ENCODE measurements at regions not wholly inside any gene's neighbourhood (a gene's known extent, or its start where the extent isn't known, plus 50 kb on each side); places are given as distances from the start of the nearest gene placed in this dataset.
"Not testable (repeated sequence)": the region's sequence is repeated elsewhere in the genome, so short reads cannot be mapped to it uniquely, and the experiment has no call there.

DNA sequence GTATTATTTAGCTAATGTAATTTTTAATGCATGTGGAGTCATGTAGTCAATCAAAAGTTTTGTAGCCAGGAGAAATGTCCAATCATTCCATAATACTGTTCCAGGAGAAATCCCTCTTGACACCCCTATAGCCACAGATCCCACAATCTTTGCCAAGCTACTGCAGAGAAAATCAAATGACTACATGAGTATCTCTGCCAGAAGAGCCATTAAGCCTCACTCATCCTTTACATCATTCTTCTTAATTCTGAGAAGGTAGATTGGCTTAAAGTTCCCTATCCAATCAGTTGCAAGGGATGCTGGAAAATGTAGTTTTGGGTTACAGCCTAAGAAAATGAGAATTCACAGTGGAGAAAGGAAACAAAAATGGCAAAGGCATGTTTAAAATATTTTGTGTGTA lies 502.1 kb downstream of the ZBBX start:
- H3K36me3 ChIP-seq = no peaks in the 10 kb centered on the region
- H3K27me3 ChIP-seq = no peaks in the 10 kb centered on the region
- no peak overlapping the region for H3K4me3 ChIP-seq
- TF ChIP-seq, protein P1, sequence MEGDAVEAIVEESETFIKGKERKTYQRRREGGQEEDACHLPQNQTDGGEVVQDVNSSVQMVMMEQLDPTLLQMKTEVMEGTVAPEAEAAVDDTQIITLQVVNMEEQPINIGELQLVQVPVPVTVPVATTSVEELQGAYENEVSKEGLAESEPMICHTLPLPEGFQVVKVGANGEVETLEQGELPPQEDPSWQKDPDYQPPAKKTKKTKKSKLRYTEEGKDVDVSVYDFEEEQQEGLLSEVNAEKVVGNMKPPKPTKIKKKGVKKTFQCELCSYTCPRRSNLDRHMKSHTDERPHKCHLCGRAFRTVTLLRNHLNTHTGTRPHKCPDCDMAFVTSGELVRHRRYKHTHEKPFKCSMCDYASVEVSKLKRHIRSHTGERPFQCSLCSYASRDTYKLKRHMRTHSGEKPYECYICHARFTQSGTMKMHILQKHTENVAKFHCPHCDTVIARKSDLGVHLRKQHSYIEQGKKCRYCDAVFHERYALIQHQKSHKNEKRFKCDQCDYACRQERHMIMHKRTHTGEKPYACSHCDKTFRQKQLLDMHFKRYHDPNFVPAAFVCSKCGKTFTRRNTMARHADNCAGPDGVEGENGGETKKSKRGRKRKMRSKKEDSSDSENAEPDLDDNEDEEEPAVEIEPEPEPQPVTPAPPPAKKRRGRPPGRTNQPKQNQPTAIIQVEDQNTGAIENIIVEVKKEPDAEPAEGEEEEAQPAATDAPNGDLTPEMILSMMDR (IDR thresholded peaks at IDR 0.05) = no peak
- TF ChIP-seq POLR2A (IDR thresholded peaks at IDR 0.05) (no peak), POLR2AphosphoS5 (IDR thresholded peaks at IDR 0.05; ENCODE audit: insufficient read depth in 1 of 2, low read depth in 1 of 2) (no peak)
- H3K27ac ChIP-seq = no peak overlapping the region
- intact Hi-C loops (cut with DNase I) = no loop called here
- no peak for DNase-seq (ENCODE audit: extremely low spot score in 2 of 2)
- no peaks in the 10 kb centered on the region for H3K9me3 ChIP-seq
- H3K4me1 ChIP-seq = no peaks in the 10 kb centered on the region

DNA sequence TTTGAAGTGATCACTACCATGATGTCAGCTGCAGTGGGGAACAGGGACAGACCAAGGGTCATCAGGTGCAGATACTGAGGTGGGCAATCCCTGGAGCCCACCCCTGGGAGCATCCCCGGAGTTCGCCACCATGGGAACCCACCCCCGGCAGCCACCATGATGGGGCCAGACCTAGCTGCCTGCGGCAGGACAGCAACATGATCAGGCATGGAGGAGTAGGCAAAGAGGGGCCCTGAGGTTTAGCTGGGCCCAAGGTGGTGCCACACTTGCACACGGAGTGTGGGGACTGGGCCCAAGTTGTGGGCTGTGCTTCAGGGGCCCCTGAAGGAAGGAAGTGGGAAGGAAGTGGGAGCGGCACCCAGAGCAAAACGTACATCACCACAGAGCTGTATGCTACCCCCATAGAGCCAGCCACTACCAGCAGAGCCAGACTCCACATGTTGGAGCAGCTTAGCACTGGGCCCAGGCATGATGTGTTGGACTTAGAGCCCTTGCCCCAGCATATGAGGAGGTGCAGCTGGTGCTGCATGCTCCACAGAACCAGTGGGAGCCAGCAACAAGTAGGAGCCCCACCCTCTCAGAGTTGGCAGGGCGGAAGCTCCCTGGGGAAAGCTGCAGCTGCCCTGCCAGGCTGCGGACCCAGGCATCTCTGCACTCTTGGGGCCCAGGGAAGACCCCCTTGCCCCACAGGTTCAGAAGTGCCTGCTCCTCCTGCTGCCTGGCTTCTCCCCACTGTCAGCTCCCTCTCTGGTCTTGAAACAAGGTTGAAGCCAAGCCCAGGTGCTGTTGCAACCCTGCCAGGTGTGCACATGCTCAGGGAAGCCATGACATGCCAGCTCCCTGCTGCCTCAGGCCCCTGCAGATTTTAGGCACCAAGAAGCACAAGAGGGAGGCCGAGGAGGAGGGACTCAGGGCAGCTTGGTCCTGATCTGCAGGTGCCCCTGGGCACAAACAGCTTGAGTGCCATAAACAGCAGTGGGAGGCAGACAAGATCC lies 515.3 kb downstream of the ZBBX start:
- no peaks in the 10 kb centered on the region for H3K4me1 ChIP-seq
- no peak for TF ChIP-seq POLR2AphosphoS5 (IDR thresholded peaks at IDR 0.05; ENCODE audit: insufficient read depth in 1 of 2, low read depth in 1 of 2)
- TF ChIP-seq, protein P1 (IDR thresholded peaks at IDR 0.05) = no peak
- TF ChIP-seq POLR2A (IDR thresholded peaks at IDR 0.05) = no peak
- no peaks in the 10 kb centered on the region for H3K27me3 ChIP-seq
- no peak overlapping the region for H3K27ac ChIP-seq
- H3K9me3 ChIP-seq = no peaks in the 10 kb centered on the region
- no peaks in the 10 kb centered on the region for H3K36me3 ChIP-seq
- intact Hi-C loops (cut with DNase I) = no loop called here
- peak in 1 of 2 donors; percentile 83 for DNase-seq (ENCODE audit: extremely low spot score in 2 of 2)
- no peak overlapping the region for H3K4me3 ChIP-seq

DNA sequence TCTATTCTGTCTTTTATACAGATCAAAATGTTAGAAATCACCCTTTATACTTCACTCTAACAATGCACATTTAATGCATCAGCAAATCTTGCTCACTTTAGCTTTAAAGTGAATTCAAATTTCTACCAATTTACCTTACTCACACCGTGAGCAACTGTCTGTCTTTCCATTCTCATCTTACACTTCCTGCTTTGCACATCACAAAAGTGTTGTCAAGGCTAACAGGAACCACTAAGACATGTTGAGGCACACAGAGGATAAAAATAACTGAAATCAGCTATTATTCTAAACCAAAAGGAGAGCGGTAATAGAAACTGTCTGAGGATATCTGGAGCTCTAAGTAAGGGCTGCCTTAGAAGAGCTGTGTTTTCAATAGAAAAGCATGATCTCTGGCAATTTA lies 519.9 kb downstream of the ZBBX start:
- Histone ChIP-seq H3K27ac (no peak overlapping the region), H3K4me3 (no peak overlapping the region), H3K36me3 (no peaks in the 10 kb centered on the region), H3K27me3 (no peaks in the 10 kb centered on the region), H3K9me3 (no peaks in the 10 kb centered on the region), H3K4me1 (no peaks in the 10 kb centered on the region)
- DNase-seq (ENCODE audit: extremely low spot score in 2 of 2) = no peak
- TF ChIP-seq POLR2AphosphoS5 (IDR thresholded peaks at IDR 0.05; ENCODE audit: insufficient read depth in 1 of 2, low read depth in 1 of 2) (no peak), POLR2A (IDR thresholded peaks at IDR 0.05) (no peak)
- TF ChIP-seq, protein P1 (IDR thresholded peaks at IDR 0.05) = no peak
- intact Hi-C loops (cut with DNase I) = no loop called here

DNA sequence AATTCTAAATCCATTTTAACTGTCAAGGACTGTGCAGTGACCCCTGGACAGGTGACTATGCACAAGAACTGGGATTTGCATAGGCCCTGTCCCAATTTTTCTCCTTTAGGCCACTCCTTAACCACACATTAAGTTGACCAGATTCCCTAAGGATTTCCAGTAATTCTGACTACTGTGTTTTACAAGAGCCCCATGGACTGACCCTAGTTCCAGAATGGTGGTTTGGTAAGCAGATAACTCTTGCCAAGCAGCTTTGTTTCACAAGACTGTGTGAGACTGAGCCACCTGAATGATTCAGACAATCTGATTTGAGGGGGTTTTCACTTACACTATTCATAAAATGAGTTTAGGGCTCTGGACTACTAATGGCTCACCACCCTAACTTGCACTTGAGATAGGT lies 535.8 kb downstream of the ZBBX start:
- no peak for TF ChIP-seq POLR2A (IDR thresholded peaks at IDR 0.05)
- TF ChIP-seq, protein P1 (IDR thresholded peaks at IDR 0.05) = no peak
- TF ChIP-seq POLR2AphosphoS5 (IDR thresholded peaks at IDR 0.05; ENCODE audit: insufficient read depth in 1 of 2, low read depth in 1 of 2) = no peak
- intact Hi-C loops (cut with DNase I) = no loop called here
- no peak for DNase-seq (ENCODE audit: extremely low spot score in 2 of 2)

DNA sequence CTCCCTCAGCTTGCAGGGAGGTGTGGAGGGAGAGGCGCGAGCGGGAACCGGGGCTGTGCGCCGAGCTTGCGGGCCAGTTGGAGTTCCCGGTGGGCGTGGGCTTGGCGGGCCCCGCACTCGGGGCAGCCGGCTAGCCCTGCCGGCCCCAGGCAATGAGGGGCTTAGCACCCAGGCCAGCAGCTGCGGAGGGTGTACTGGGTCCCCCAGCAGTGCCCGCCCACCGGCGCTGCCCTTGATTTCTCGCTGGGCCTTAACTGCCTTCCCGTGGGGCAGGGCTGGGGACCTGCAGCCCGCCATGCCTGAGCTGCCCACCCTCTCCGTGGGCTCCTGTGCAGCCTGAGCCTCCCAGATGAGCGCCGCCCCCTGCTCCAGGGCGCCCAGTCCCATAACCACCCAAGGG lies 537.3 kb downstream of the ZBBX start:
- H3K27me3 ChIP-seq; DNase-seq (ENCODE audit: extremely low spot score in 2 of 2); H3K4me3 ChIP-seq; H3K36me3 ChIP-seq; H3K4me1 ChIP-seq; H3K27ac ChIP-seq; H3K9me3 ChIP-seq; intact Hi-C loops (cut with DNase I): not testable (repeated sequence)

More for the DNA sequence above, 535.8 kb downstream of the ZBBX start:
- no peaks in the 10 kb centered on the region for H3K9me3 ChIP-seq
- no peaks in the 10 kb centered on the region for H3K4me1 ChIP-seq
- no peaks in the 10 kb centered on the region for H3K36me3 ChIP-seq
- no peaks in the 10 kb centered on the region for H3K27me3 ChIP-seq
- no peak overlapping the region for H3K4me3 ChIP-seq
- no peak overlapping the region for H3K27ac ChIP-seq

All from vagina (tissue), 2 donors.